DOHH2 (cell line): ENCODE measurements at regions not wholly inside any gene's neighbourhood (a gene's known extent, or its start where the extent isn't known, plus 50 kb on each side); places are given as distances from the start of the nearest gene placed in this dataset.

Experiments
- EZH2phosphoT487 ChIP-seq: fragments of 200-600 bp; sonication (generic); IDR thresholded peaks from 2 replicates; pipeline ENCODE4 v1.6.1; 2017; ENCODE audit warnings: borderline replicate concordance, mild to moderate bottlenecking, antibody characterized with exemption, low read length, moderate library complexity, mixed read lengths
- TF ChIP-seq, protein P1 (sequence below): fragments of 200-600 bp; sonication (generic); IDR thresholded peaks from one replicate; pipeline ENCODE4 v1.5.1; 2014; ENCODE audit warnings: antibody characterized with exemption, mild to moderate bottlenecking, low read depth, low read length; ENCODE audit not compliant: poor library complexity, severe bottlenecking

- TF ChIP-seq, protein P1, sequence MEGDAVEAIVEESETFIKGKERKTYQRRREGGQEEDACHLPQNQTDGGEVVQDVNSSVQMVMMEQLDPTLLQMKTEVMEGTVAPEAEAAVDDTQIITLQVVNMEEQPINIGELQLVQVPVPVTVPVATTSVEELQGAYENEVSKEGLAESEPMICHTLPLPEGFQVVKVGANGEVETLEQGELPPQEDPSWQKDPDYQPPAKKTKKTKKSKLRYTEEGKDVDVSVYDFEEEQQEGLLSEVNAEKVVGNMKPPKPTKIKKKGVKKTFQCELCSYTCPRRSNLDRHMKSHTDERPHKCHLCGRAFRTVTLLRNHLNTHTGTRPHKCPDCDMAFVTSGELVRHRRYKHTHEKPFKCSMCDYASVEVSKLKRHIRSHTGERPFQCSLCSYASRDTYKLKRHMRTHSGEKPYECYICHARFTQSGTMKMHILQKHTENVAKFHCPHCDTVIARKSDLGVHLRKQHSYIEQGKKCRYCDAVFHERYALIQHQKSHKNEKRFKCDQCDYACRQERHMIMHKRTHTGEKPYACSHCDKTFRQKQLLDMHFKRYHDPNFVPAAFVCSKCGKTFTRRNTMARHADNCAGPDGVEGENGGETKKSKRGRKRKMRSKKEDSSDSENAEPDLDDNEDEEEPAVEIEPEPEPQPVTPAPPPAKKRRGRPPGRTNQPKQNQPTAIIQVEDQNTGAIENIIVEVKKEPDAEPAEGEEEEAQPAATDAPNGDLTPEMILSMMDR: no peak
- TF ChIP-seq EZH2phosphoT487: no peak
These were observed 236.9 kb upstream of the NRIP1 start for GRCh38 chr21:15301736-15302135.
